Cardiac muscle cell (in vitro differentiated cells and primary cell): ENCODE measurements at regions not wholly inside any gene's neighbourhood (a gene's known extent, or its start where the extent isn't known, plus 50 kb on each side); places are given as distances from the start of the nearest gene placed in this dataset.

Experiments used
- DNase-seq, 2 donors: peaks; one replicate each; pipeline versions ENCODE4 v3.0.0 to v3.0.0-alpha.2; 2010 to 2017; ENCODE audit warnings: low read depth in 1 of 2, low spot score in 1 of 2
- H3K27ac ChIP-seq: fragments of 200-600 bp; sonication (generic); 2 replicates; pipeline ENCODE4 v1.5.1; 2016
- H3K27me3 ChIP-seq: fragments of 200-600 bp; sonication (generic); 2 replicates; pipeline ENCODE4 v1.6.0; 2016; ENCODE audit warnings: control low read depth
- H3K36me3 ChIP-seq: fragments of 200-600 bp; sonication (generic); 2 replicates; pipeline ENCODE4 v1.5.1; 2016; ENCODE audit warnings: control low read depth
- H3K4me1 ChIP-seq: fragments of 200-600 bp; sonication (generic); 2 replicates; pipeline ENCODE4 v1.8.1; 2017; ENCODE audit warnings: low read depth, mild to moderate bottlenecking, mixed run types
- H3K4me3 ChIP-seq: fragments of 200-600 bp; sonication (generic); 2 replicates; pipeline ENCODE4 v1.5.1; 2016; ENCODE audit warnings: mild to moderate bottlenecking
- H3K9me3 ChIP-seq: fragments of 200-600 bp; sonication (generic); 2 replicates; pipeline ENCODE4 v1.5.1; 2017; ENCODE audit warnings: low read depth, mild to moderate bottlenecking, control low read depth
- CTCF ChIP-seq: IDR thresholded peaks from 2 replicates; pipeline ENCODE4 v1.5.1; 2012; ENCODE audit warnings: low read depth, mild to moderate bottlenecking, low read length

- H3K27me3 ChIP-seq: no peaks in the 10 kb centered on the region
- DNase-seq: no peak
- H3K27ac ChIP-seq: no peak overlapping the region
These were observed 251.1 kb upstream of the CDH5 start for GRCh38 chr16:66115373-66115772.

GRCh38 chr16:66113223-66113622, 253.3 kb upstream of the CDH5 start:
- Histone ChIP-seq H3K4me1 (peaks cover 6% of the 10 kb centered on the region), H3K27me3 (no peaks in the 10 kb centered on the region), H3K9me3 (no peaks in the 10 kb centered on the region), H3K4me3 (no peak overlapping the region), H3K36me3 (no peaks in the 10 kb centered on the region), H3K27ac (no peak overlapping the region)
- no peak for DNase-seq
- no peak for TF ChIP-seq CTCF

More at GRCh38 chr16:66115373-66115772, 251.1 kb upstream of the CDH5 start:
- Histone ChIP-seq H3K4me3 (no peak overlapping the region), H3K36me3 (no peaks in the 10 kb centered on the region), H3K9me3 (no peaks in the 10 kb centered on the region), H3K4me1 (peaks cover 6% of the 10 kb centered on the region)
- no peak for TF ChIP-seq CTCF

GRCh38 chr16:66109677-66110076, 256.8 kb upstream of the CDH5 start:
- H3K27ac ChIP-seq: no peak overlapping the region
- H3K36me3 ChIP-seq: no peaks in the 10 kb centered on the region
- DNase-seq: no peak
- no peaks in the 10 kb centered on the region for H3K27me3 ChIP-seq
- no peaks in the 10 kb centered on the region for H3K9me3 ChIP-seq
- TF ChIP-seq CTCF: no peak
- H3K4me3 ChIP-seq: no peak overlapping the region
- H3K4me1 ChIP-seq: no peaks in the 10 kb centered on the region

- Histone ChIP-seq H3K27ac (no peak overlapping the region), H3K9me3 (no peaks in the 10 kb centered on the region), H3K4me3 (no peak overlapping the region), H3K36me3 (no peaks in the 10 kb centered on the region), H3K27me3 (no peaks in the 10 kb centered on the region), H3K4me1 (peaks cover 8% of the 10 kb centered on the region)
- no peak for TF ChIP-seq CTCF
- DNase-seq: peak in 1 of 2 donors; percentile 91
These were observed 258.8 kb upstream of the CDH5 start for GRCh38 chr16:66107661-66108060.

GRCh38 chr16:66103211-66103610, 263.3 kb upstream of the CDH5 start:
- Histone ChIP-seq H3K27ac (no peak overlapping the region), H3K4me3 (no peak overlapping the region), H3K9me3 (no peaks in the 10 kb centered on the region), H3K27me3 (no peaks in the 10 kb centered on the region), H3K4me1 (peaks cover 8% of the 10 kb centered on the region), H3K36me3 (no peaks in the 10 kb centered on the region)
- DNase-seq: peak; percentile 15 to 82
- no peak for TF ChIP-seq CTCF

GRCh38 chr16:66099306-66099705, 267.2 kb upstream of the CDH5 start:
- Histone ChIP-seq H3K36me3 (no peaks in the 10 kb centered on the region), H3K27me3 (no peaks in the 10 kb centered on the region), H3K4me1 (peaks cover 16% of the 10 kb centered on the region), H3K4me3 (no peak overlapping the region), H3K27ac (no peak overlapping the region), H3K9me3 (no peaks in the 10 kb centered on the region)
- no peak for DNase-seq
- no peak for TF ChIP-seq CTCF
